ENCODE measurements at regions not wholly inside any gene's neighbourhood (a gene's known extent, or its start where the extent isn't known, plus 50 kb on each side); places are given as distances from the start of the nearest gene placed in this dataset.
"Not testable (repeated sequence)": the region's sequence is repeated elsewhere in the genome, so short reads cannot be mapped to it uniquely, and the experiment has no call there.

DNA sequence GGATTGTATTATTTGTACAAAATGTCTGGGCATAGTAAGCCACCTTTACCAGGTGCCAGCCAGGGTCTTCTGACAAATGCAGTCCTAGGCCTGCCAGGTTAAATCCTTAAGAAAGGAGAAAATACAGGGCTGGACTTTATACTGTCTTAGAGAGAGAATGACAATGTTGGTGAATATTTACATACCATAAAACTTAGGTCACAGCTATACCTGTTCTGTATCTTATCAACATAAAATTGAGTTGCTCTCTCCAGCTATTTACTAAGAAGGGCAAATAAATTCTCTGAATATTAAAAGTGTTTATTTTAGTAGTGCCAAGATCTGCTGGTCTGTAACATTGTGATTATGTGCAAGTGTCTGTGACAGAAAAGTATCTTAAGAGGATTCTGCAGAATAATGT is 971.1 kb downstream of the AACS start:
- H3K9me3 ChIP-seq (ENCODE audit: control insufficient read depth in 1 of 2, low read length in 2 of 2): peaks cover 10% of the 10 kb centered on the region in 2 donors
- H3K27ac ChIP-seq (ENCODE audit: low read depth, low read length): no peak overlapping the region
- H3K9ac ChIP-seq (ENCODE audit: low read depth in 1 of 2, low read length in 2 of 2): no peak overlapping the region
- no peak overlapping the region for H3K4me3 ChIP-seq (ENCODE audit: low read depth in 1 of 2, low read length in 2 of 2)
- peaks cover 0 to 10% of the 10 kb centered on the region in 2 donors for H3K4me1 ChIP-seq (ENCODE audit: control insufficient read depth in 1 of 2, insufficient read depth in 2 of 2, low read length in 2 of 2)
- H3K36me3 ChIP-seq (ENCODE audit: control insufficient read depth in 1 of 2, insufficient read depth in 2 of 2, low read length in 2 of 2): no peaks in the 10 kb centered on the region
- H3K27me3 ChIP-seq (ENCODE audit: control insufficient read depth in 1 of 2, insufficient read depth in 2 of 2, low read length in 2 of 2): no peaks in the 10 kb centered on the region

DNA sequence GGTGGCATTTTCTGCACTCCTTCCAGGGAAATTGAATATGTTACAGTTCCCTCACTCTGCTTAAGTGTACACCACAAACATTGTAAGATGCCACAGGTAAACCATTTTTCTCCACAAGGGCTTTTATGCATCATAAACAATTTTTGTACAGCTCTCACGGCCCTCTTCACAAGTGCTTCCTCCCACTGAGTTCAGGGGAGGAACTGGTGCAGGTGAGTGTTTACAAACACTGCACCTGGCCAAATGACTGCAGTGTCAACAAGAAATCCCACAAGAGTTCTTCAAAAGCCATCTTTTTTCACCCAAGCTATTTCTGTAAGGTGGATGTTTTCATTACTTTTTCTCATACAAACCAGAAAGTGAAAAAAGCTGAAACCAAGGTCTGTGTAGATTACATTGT is 973.2 kb downstream of the AACS start:
- Histone ChIP-seq H3K36me3 (ENCODE audit: control insufficient read depth in 1 of 2, insufficient read depth in 2 of 2, low read length in 2 of 2) (no peaks in the 10 kb centered on the region), H3K27ac (ENCODE audit: low read depth, low read length) (no peak overlapping the region), H3K27me3 (ENCODE audit: control insufficient read depth in 1 of 2, insufficient read depth in 2 of 2, low read length in 2 of 2) (no peaks in the 10 kb centered on the region), H3K9ac (ENCODE audit: low read depth in 1 of 2, low read length in 2 of 2) (no peak overlapping the region), H3K4me1 (ENCODE audit: control insufficient read depth in 1 of 2, insufficient read depth in 2 of 2, low read length in 2 of 2) (peaks cover 0 to 5% of the 10 kb centered on the region in 2 donors), H3K9me3 (ENCODE audit: control insufficient read depth in 1 of 2, low read length in 2 of 2) (peaks cover 5 to 13% of the 10 kb centered on the region in 2 donors), H3K4me3 (ENCODE audit: low read depth in 1 of 2, low read length in 2 of 2) (no peak overlapping the region)

DNA sequence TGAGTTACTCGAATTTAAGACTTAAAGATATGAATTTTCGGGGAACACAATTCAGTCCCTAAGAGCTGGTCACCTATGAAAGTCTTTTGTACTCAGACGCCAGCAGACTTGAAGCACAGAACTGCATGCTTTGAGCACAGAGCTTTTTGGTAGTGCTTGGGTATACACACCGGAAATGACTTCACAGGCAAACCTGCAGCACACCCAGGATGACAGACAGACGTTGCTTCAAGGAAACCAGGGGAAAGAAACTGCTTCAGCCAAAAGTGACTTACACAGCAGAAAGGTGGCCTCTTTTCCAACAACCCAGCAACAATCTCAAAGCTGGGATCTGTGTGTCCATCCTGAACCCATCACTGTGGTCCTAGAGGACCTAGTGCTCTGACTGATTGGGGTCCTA is 975.1 kb downstream of the AACS start:
- Histone ChIP-seq H3K27me3 (ENCODE audit: control insufficient read depth in 1 of 2, insufficient read depth in 2 of 2, low read length in 2 of 2) (no peaks in the 10 kb centered on the region), H3K9ac (ENCODE audit: low read depth in 1 of 2, low read length in 2 of 2) (no peak overlapping the region), H3K36me3 (ENCODE audit: control insufficient read depth in 1 of 2, insufficient read depth in 2 of 2, low read length in 2 of 2) (no peaks in the 10 kb centered on the region), H3K9me3 (ENCODE audit: control insufficient read depth in 1 of 2, low read length in 2 of 2) (peaks cover 5 to 25% of the 10 kb centered on the region in 2 donors), H3K4me3 (ENCODE audit: low read depth in 1 of 2, low read length in 2 of 2) (no peak overlapping the region), H3K4me1 (ENCODE audit: control insufficient read depth in 1 of 2, insufficient read depth in 2 of 2, low read length in 2 of 2) (peaks cover 0 to 4% of the 10 kb centered on the region in 2 donors), H3K27ac (ENCODE audit: low read depth, low read length) (no peak overlapping the region)

DNA sequence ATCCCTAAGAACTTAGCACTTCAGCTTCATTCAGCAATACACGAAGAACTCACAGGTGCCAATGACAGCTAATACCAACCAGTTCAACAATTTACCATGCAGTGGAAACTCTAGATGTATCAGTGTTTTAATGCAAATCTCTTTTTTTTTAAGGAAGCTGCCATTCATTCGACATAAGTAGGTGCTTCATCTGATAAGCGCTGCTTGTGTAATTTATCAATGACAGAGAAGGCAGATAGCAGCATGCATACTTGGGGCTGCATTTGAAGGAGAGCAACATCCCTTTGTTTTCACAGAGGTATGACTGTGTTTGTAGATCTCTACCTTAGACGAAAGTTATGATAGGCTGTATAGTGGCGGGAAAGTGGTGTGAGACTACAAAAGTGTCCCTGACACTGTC is 977.1 kb downstream of the AACS start:
- Histone ChIP-seq H3K4me1 (ENCODE audit: control insufficient read depth in 1 of 2, insufficient read depth in 2 of 2, low read length in 2 of 2) (no peaks in the 10 kb centered on the region), H3K9me3 (ENCODE audit: control insufficient read depth in 1 of 2, low read length in 2 of 2) (peaks cover 5 to 23% of the 10 kb centered on the region in 2 donors), H3K36me3 (ENCODE audit: control insufficient read depth in 1 of 2, insufficient read depth in 2 of 2, low read length in 2 of 2) (no peaks in the 10 kb centered on the region), H3K4me3 (ENCODE audit: low read depth in 1 of 2, low read length in 2 of 2) (no peak overlapping the region), H3K27me3 (ENCODE audit: control insufficient read depth in 1 of 2, insufficient read depth in 2 of 2, low read length in 2 of 2) (no peaks in the 10 kb centered on the region), H3K27ac (ENCODE audit: low read depth, low read length) (no peak overlapping the region), H3K9ac (ENCODE audit: low read depth in 1 of 2, low read length in 2 of 2) (no peak overlapping the region)

DNA sequence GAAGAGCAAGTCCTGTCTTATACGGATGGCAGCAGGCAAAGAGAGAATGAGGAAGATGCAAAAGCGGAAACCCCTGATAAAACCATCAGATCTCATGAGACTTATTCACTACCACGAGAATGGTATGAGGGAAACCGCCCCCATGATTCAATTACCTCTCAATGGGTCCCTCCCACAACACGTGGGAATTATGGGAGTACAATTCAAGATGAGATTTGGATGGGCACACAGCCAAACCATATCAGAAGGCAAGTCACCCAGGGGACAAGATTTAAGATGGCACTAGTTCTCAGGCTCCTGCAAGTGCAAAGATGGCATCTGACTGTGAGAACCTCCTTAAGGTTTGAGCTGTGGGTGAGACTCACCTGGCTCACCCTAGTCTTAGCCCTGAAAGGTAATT is 984.3 kb downstream of the AACS start:
- H3K27me3 ChIP-seq (ENCODE audit: control insufficient read depth in 1 of 2, insufficient read depth in 2 of 2, low read length in 2 of 2); H3K9me3 ChIP-seq (ENCODE audit: control insufficient read depth in 1 of 2, low read length in 2 of 2); H3K36me3 ChIP-seq (ENCODE audit: control insufficient read depth in 1 of 2, insufficient read depth in 2 of 2, low read length in 2 of 2); H3K27ac ChIP-seq (ENCODE audit: low read depth, low read length); H3K4me3 ChIP-seq (ENCODE audit: low read depth in 1 of 2, low read length in 2 of 2); H3K4me1 ChIP-seq (ENCODE audit: control insufficient read depth in 1 of 2, insufficient read depth in 2 of 2, low read length in 2 of 2); H3K9ac ChIP-seq (ENCODE audit: low read depth in 1 of 2, low read length in 2 of 2): not testable (repeated sequence)

DNA sequence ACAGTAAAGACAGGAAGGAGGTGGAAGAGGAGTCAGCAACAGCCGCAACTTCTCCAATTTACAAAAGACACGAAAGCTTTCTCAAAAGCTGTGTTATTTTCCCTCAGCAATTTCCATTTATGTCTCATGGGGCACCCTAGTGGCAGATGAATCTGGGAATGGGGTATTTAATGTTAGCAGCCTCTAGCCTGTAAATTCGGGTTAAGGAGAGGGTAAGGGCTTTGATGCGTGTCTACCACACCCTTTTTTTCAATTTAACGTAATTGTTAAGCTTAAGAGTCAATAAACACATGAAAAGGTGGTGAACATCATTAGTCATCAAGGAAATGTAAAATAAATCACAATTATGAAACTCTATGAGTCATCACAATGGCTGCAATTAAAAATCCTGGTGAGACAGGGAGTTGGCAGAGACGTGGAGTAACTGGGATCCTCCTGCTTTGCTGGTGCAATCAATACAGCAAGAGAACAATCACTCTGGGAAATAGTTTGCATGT is 986.4 kb downstream of the AACS start:
- Histone ChIP-seq H3K9me3 (ENCODE audit: control insufficient read depth in 1 of 2, low read length in 2 of 2) (peaks cover 0 to 7% of the 10 kb centered on the region in 2 donors), H3K27me3 (ENCODE audit: control insufficient read depth in 1 of 2, insufficient read depth in 2 of 2, low read length in 2 of 2) (no peaks in the 10 kb centered on the region), H3K4me3 (ENCODE audit: low read depth in 1 of 2, low read length in 2 of 2) (no peak overlapping the region), H3K9ac (ENCODE audit: low read depth in 1 of 2, low read length in 2 of 2) (no peak overlapping the region), H3K36me3 (ENCODE audit: control insufficient read depth in 1 of 2, insufficient read depth in 2 of 2, low read length in 2 of 2) (no peaks in the 10 kb centered on the region), H3K27ac (ENCODE audit: low read depth, low read length) (no peak overlapping the region), H3K4me1 (ENCODE audit: control insufficient read depth in 1 of 2, insufficient read depth in 2 of 2, low read length in 2 of 2) (peaks cover 0 to 7% of the 10 kb centered on the region in 2 donors)

DNA sequence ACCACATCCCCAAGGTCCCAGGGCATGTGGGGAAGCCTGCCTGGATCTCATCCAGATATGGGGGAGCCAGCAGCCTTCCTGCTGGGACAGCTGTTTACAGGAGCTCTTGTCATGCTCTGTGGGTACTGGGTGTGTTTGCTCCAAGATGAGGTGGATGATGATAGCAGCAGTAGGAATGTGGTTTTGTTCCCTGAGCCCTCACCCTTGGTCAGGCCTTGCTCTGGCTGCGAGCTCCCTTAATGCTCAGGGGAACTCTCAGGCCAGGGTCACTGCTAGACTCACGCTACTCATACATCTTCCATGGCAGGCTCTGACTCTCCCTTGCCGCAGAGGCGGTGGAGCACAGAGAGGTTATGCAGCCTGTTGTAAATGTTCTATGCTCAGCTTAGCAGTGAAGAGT is 990.3 kb downstream of the AACS start:
- no peak overlapping the region for H3K4me3 ChIP-seq (ENCODE audit: low read depth in 1 of 2, low read length in 2 of 2)
- peaks cover 0 to 5% of the 10 kb centered on the region in 2 donors for H3K4me1 ChIP-seq (ENCODE audit: control insufficient read depth in 1 of 2, insufficient read depth in 2 of 2, low read length in 2 of 2)
- no peaks in the 10 kb centered on the region for H3K27me3 ChIP-seq (ENCODE audit: control insufficient read depth in 1 of 2, insufficient read depth in 2 of 2, low read length in 2 of 2)

DNA sequence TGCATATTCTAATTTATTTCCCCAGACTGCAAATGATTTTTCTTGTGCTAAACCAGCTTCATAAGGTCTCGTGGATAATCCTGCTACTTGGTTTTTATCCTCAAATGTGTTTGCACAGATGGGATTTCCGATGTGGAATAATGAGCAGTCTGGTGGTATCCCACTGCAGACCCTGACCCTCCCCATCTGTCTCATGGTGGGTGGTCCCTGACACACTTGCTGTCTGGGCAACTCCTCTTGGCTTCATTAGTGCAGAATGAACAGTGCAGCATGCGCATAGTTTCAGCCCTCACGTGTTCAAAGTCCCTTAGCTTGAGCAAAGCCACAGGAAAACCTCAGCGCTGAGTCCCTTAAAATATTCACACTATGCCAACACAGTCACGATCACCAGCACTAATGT is 996.5 kb downstream of the AACS start:
- Histone ChIP-seq H3K36me3 (ENCODE audit: control insufficient read depth in 1 of 2, insufficient read depth in 2 of 2, low read length in 2 of 2) (no peaks in the 10 kb centered on the region), H3K9ac (ENCODE audit: low read depth in 1 of 2, low read length in 2 of 2) (no peak overlapping the region), H3K4me1 (ENCODE audit: control insufficient read depth in 1 of 2, insufficient read depth in 2 of 2, low read length in 2 of 2) (no peaks in the 10 kb centered on the region)

More for the DNA sequence above, 990.3 kb downstream of the AACS start:
- Histone ChIP-seq H3K27ac (ENCODE audit: low read depth, low read length) (no peak overlapping the region), H3K36me3 (ENCODE audit: control insufficient read depth in 1 of 2, insufficient read depth in 2 of 2, low read length in 2 of 2) (no peaks in the 10 kb centered on the region), H3K9ac (ENCODE audit: low read depth in 1 of 2, low read length in 2 of 2) (no peak overlapping the region), H3K9me3 (ENCODE audit: control insufficient read depth in 1 of 2, low read length in 2 of 2) (peaks cover 0 to 7% of the 10 kb centered on the region in 2 donors)

DNA sequence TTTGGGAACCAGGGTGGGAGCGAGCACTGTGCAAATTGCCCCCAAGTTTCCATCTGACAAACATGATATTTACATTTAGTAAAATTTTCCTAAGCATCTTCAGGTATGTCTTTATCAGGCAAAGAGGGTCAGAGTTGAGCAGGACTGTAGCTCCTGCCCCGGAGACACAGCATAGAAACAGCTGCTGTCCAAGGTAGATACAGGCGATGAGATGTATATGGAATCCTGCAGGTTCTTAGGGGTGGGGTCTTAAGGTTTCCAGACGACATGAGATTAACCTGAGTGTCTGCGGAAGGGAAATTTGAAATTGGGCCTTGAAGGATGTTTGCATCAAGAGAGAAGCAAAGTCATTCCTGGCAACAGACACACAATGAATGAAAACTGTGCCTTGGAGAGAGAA is 998.8 kb downstream of the AACS start:
- Histone ChIP-seq H3K4me3 (ENCODE audit: low read depth in 1 of 2, low read length in 2 of 2) (no peak overlapping the region), H3K27me3 (ENCODE audit: control insufficient read depth in 1 of 2, insufficient read depth in 2 of 2, low read length in 2 of 2) (no peaks in the 10 kb centered on the region), H3K9ac (ENCODE audit: low read depth in 1 of 2, low read length in 2 of 2) (no peak overlapping the region), H3K9me3 (ENCODE audit: control insufficient read depth in 1 of 2, low read length in 2 of 2) (peaks cover 0 to 8% of the 10 kb centered on the region in 2 donors), H3K4me1 (ENCODE audit: control insufficient read depth in 1 of 2, insufficient read depth in 2 of 2, low read length in 2 of 2) (peaks cover 0 to 6% of the 10 kb centered on the region in 2 donors), H3K36me3 (ENCODE audit: control insufficient read depth in 1 of 2, insufficient read depth in 2 of 2, low read length in 2 of 2) (no peaks in the 10 kb centered on the region), H3K27ac (ENCODE audit: low read depth, low read length) (no peak overlapping the region)

More for the DNA sequence above, 996.5 kb downstream of the AACS start:
- Histone ChIP-seq H3K9me3 (ENCODE audit: control insufficient read depth in 1 of 2, low read length in 2 of 2) (peaks cover 0 to 6% of the 10 kb centered on the region in 2 donors), H3K27ac (ENCODE audit: low read depth, low read length) (no peak overlapping the region), H3K27me3 (ENCODE audit: control insufficient read depth in 1 of 2, insufficient read depth in 2 of 2, low read length in 2 of 2) (no peaks in the 10 kb centered on the region), H3K4me3 (ENCODE audit: low read depth in 1 of 2, low read length in 2 of 2) (no peak overlapping the region)

DNA sequence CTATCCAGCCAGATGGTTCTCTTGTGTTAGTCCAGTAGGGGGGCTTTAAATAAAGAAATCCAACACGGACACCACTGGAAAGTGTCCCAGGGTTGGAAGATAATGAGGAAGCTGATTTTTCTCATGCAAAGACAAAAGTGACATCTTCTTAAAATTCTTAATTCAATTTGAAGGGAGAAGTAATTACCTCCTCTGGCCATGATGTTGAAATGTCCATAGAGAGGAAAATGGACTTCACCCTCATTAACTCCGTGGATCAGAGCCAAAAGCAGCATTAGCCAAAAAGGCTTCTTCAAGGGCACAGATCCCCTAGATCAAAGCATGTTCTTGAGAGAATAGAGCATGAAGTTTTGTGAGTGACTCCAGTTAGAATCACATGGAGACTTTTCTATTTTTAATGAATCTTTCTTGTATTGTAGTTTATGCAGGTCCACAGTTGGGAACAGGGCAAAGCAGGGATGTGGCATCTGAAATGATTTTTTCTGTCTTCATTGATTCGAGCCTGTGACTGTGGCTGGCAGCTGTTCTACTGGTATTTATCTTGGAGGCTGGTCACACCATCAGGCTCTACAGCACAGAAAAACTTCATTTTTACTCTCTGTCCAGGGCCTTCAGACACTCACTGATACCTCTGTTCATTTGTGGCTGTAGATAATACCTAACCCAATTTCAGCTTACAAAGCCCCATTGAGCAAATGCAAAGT is 1002.5 kb downstream of the AACS start:
- peaks cover 0 to 6% of the 10 kb centered on the region in 2 donors for H3K4me1 ChIP-seq (ENCODE audit: control insufficient read depth in 1 of 2, insufficient read depth in 2 of 2, low read length in 2 of 2)
- H3K27me3 ChIP-seq (ENCODE audit: control insufficient read depth in 1 of 2, insufficient read depth in 2 of 2, low read length in 2 of 2): no peaks in the 10 kb centered on the region
- no peak overlapping the region for H3K27ac ChIP-seq (ENCODE audit: low read depth, low read length)
- no peak overlapping the region for H3K4me3 ChIP-seq (ENCODE audit: low read depth in 1 of 2, low read length in 2 of 2)
- H3K9me3 ChIP-seq (ENCODE audit: control insufficient read depth in 1 of 2, low read length in 2 of 2): peaks cover 16 to 25% of the 10 kb centered on the region in 2 donors
- H3K36me3 ChIP-seq (ENCODE audit: control insufficient read depth in 1 of 2, insufficient read depth in 2 of 2, low read length in 2 of 2): no peaks in the 10 kb centered on the region
- H3K9ac ChIP-seq (ENCODE audit: low read depth in 1 of 2, low read length in 2 of 2): no peak overlapping the region
